Stomach (tissue), 8 donors: ENCODE measurements at regions not wholly inside any gene's neighbourhood (a gene's known extent, or its start where the extent isn't known, plus 50 kb on each side); places are given as distances from the start of the nearest gene placed in this dataset.

Experiments used
- DNase-seq, 2 donors: peaks; one replicate each; pipeline versions ENCODE4 v3.0.0 to v3.0.0-alpha.2; 2013 to 2019
- H3K27ac ChIP-seq, 5 donors: fragments of 200-600 bp in 4 of 5; sonication (generic) in 4 of 5; one replicate each; pipeline ENCODE4 v1.5.1; 2013 to 2019; ENCODE audit warnings: mild to moderate bottlenecking in 1 of 5, moderate library complexity in 1 of 5
- H3K27me3 ChIP-seq, 3 donors: fragments of 200-600 bp; sonication (generic); one replicate each; pipeline ENCODE4 v1.5.1; 2017 to 2019; ENCODE audit warnings: mixed run types in 1 of 3
- H3K36me3 ChIP-seq, 4 donors: fragments of 200-600 bp; sonication (generic); 1 replicate in 3 of 4; 2 replicates in 1 of 4; pipeline ENCODE4 v1.5.1; 2016 to 2019
- H3K4me1 ChIP-seq, 4 donors: fragments of 200-600 bp; sonication (generic); one replicate each; pipeline ENCODE4 v1.5.1; 2016 to 2019
- H3K4me3 ChIP-seq, 4 donors: fragments of 200-600 bp; sonication (generic) in 3 of 4; one replicate each; pipeline ENCODE4 v1.5.1; 2016 to 2019; ENCODE audit warnings: mild to moderate bottlenecking in 1 of 4
- H3K9me3 ChIP-seq, 4 donors: fragments of 200-600 bp; sonication (generic); one replicate each; pipeline ENCODE4 v1.5.1; 2016 to 2019
- EP300 ChIP-seq: sonication (generic); formaldehyde crosslinking; IDR thresholded peaks from one replicate; pipeline ENCODE4 v1.6.1; 2017; ENCODE audit warnings: antibody characterized with exemption
- POLR2A ChIP-seq, 4 donors: fragments of 450-650 bp; IDR thresholded peaks; one replicate each; pipeline ENCODE4 v1.6.1; 2016; ENCODE audit warnings: antibody characterized with exemption in 4 of 4, control low read depth in 2 of 4, mild to moderate bottlenecking in 1 of 4, moderate library complexity in 1 of 4
- POLR2AphosphoS5 ChIP-seq, 3 donors: sonication (generic); formaldehyde crosslinking; IDR thresholded peaks; one replicate each; pipeline ENCODE4 v1.6.1; 2016; ENCODE audit warnings: antibody characterized with exemption in 3 of 3
- WGBS, 5 donors: extraction: QIAGEN DNeasy Blood & Tissue Kit in 3 of 5; methylation state at CpG; one replicate each; pipeline versions ENCODE4 v1.1.5 to v1.1.7; 2013 to 2018; 5-methylcytosine and 5-hydroxymethylcytosine counted together
- intact Hi-C: fragments of 100-400 bp; cut with DNase I; formaldehyde crosslinking; loops from one replicate; pipeline ENCODE4 v1.15.1; 2023; ENCODE audit warnings: low total_unique reads
- TF ChIP-seq, protein P1 (sequence below), 7 experiments: fragments of 450-650 bp in 4 of 7; fragments of 200-600 bp in 3 of 7; sonication (generic) in 3 of 7; IDR thresholded peaks; one replicate each; pipeline ENCODE4 v1.5.1; 2016 to 2019; ENCODE audit warnings: antibody characterized with exemption in 7 of 7, control low read depth in 2 of 7, mild to moderate bottlenecking in 1 of 7
- donor health status: healthy with polysubstance abuse.
- donor health status: Bipolar disorder and iron deficiency.
- donor health status: healthy.

DNA sequence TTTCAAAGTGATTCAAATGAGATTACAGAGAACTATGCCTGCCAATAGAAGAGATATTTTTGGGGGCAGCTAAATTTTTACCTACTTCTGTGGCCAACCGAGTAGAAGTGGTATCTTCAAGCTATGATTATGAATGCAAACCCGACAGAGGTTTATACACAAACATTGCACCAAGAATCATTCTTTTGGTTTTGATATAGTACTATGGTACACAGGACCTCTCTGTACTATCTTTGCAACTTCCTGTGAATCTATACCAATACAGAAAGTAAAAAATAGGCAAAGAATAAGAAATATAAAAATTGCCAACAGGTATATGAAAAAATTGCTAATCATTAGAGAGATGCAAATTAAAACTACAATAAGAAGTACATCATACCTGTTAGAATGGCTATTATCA lies 103.2 kb upstream of the VIPR2 start:
- TF ChIP-seq POLR2A (IDR thresholded peaks at IDR 0.05) (no peak), POLR2AphosphoS5 (IDR thresholded peaks at IDR 0.05) (no peak), EP300 (no peak)
- TF ChIP-seq, protein P1, sequence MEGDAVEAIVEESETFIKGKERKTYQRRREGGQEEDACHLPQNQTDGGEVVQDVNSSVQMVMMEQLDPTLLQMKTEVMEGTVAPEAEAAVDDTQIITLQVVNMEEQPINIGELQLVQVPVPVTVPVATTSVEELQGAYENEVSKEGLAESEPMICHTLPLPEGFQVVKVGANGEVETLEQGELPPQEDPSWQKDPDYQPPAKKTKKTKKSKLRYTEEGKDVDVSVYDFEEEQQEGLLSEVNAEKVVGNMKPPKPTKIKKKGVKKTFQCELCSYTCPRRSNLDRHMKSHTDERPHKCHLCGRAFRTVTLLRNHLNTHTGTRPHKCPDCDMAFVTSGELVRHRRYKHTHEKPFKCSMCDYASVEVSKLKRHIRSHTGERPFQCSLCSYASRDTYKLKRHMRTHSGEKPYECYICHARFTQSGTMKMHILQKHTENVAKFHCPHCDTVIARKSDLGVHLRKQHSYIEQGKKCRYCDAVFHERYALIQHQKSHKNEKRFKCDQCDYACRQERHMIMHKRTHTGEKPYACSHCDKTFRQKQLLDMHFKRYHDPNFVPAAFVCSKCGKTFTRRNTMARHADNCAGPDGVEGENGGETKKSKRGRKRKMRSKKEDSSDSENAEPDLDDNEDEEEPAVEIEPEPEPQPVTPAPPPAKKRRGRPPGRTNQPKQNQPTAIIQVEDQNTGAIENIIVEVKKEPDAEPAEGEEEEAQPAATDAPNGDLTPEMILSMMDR (IDR thresholded peaks at IDR 0.05), result no peak
- intact Hi-C loops, result no loop called here
- no peaks in the 10 kb centered on the region for H3K9me3 ChIP-seq
- WGBS, 5 donors, result 74 to 87% (median 84%) methylated on average over 2 of the region's 2 CpGs
- no peaks in the 10 kb centered on the region for H3K36me3 ChIP-seq
- DNase-seq, result no peak
- no peak overlapping the region for H3K27ac ChIP-seq
- no peaks in the 10 kb centered on the region for H3K4me1 ChIP-seq
- no peak overlapping the region for H3K4me3 ChIP-seq
- no peaks in the 10 kb centered on the region for H3K27me3 ChIP-seq

DNA sequence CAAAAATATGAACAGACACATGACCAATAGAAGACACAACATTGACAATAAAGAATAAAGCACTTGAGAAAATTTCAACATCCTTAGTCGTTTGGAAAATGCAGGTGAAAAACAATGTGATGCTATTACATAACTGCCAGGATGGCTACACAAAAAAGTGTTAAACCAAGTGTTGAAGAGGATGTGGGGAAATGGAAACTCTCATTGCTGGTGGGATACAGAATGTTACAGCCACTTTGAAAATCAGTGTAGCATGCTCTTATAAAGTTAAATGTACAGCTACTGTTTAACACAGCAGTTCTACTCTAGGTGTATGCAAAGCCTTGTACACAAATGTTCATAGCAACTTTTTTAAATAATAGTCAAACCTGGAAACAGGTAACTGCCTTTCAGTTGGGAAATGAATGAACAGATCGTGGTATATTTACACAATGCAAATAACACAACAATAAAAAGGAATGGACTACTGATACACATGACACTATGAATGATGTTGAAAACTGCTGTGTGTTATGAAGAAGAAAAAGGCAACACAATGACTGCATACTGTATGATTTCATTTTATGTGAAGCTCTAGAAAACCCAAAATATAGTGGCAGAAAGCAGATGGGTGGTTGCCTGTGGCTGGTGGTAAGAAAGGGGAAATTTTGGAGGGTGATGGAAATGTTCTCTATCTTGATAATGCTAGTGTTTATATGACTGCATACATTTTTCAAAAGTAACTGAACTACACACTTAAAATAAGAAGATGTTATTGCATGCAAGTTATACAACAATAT lies 102.2 kb upstream of the VIPR2 start:
- WGBS, 5 donors, result 17 to 58% (median 41%) methylated on average over 2 of the region's 2 CpGs
- Histone ChIP-seq H3K36me3 (no peaks in the 10 kb centered on the region), H3K4me3 (no peak overlapping the region), H3K27ac (no peak overlapping the region), H3K4me1 (no peaks in the 10 kb centered on the region), H3K27me3 (no peaks in the 10 kb centered on the region), H3K9me3 (no peaks in the 10 kb centered on the region)
- intact Hi-C loops, result no loop called here
- no peak for TF ChIP-seq POLR2A (IDR thresholded peaks at IDR 0.05)
- no peak for TF ChIP-seq EP300
- no peak for TF ChIP-seq POLR2AphosphoS5 (IDR thresholded peaks at IDR 0.05)
- TF ChIP-seq, protein P1 (IDR thresholded peaks at IDR 0.05), result no peak
- no peak for DNase-seq

DNA sequence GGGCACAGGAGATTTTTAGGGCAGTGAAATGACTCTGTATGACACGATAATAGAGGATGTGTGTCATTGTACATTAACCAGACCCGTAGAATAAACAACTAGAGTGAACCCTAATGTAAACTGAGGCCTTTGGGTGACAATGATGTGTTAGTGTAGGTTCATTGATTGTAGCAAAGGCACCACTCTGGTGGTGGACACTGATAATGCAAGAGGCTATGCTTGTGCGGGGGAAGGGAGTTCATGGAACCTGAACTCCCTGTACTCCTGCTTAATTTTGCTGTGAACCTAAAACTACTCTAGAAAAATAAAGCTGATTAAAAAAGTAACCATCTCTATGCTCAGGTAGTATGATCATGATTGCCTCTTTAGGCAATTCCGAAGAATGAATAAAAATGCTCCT lies 96.3 kb upstream of the VIPR2 start:
- Histone ChIP-seq H3K27ac (no peak overlapping the region), H3K9me3 (no peaks in the 10 kb centered on the region), H3K27me3 (no peaks in the 10 kb centered on the region), H3K4me3 (no peak overlapping the region), H3K4me1 (no peaks in the 10 kb centered on the region), H3K36me3 (no peaks in the 10 kb centered on the region)
- DNase-seq, result no peak
- TF ChIP-seq POLR2A (IDR thresholded peaks at IDR 0.05), result no peak
- TF ChIP-seq, protein P1 (IDR thresholded peaks at IDR 0.05), result no peak
- 88 to 92% (median 90%) methylated on average over 4 of the region's 4 CpGs for WGBS, 5 donors
- intact Hi-C loops, result no loop called here

DNA sequence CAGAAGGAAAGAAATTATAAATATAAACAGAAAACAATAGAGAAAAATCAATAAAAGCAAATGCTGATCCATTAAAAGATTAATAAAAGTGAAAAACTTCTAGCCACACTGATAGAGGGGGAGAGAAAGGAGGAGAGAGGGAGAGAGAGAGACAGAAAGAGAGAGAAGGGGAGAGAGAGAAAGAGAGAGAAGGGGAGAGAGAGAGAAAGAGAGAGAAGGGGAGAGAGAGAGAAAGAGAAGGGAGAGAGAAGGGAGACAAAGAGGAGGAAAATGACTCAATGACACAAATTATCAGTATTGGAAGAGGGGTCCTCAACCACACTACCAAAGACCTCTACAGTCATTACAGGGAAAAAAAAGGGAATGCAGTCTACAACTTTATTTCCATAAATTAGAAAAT lies 94.4 kb upstream of the VIPR2 start:
- Histone ChIP-seq H3K27ac (no peak overlapping the region), H3K27me3 (no peaks in the 10 kb centered on the region)

More for the DNA sequence above, 94.4 kb upstream of the VIPR2 start:
- TF ChIP-seq, protein P1 (IDR thresholded peaks at IDR 0.05), result no peak
- TF ChIP-seq POLR2AphosphoS5 (IDR thresholded peaks at IDR 0.05) (no peak), EP300 (no peak), POLR2A (IDR thresholded peaks at IDR 0.05) (no peak)
- Histone ChIP-seq H3K9me3 (no peaks in the 10 kb centered on the region), H3K36me3 (no peaks in the 10 kb centered on the region), H3K4me3 (no peak overlapping the region), H3K4me1 (no peaks in the 10 kb centered on the region)
- intact Hi-C loops, result no loop called here
- no peak for DNase-seq
